ENCODE measurements at regions not wholly inside any gene's neighbourhood (a gene's known extent, or its start where the extent isn't known, plus 50 kb on each side); places are given as distances from the start of the nearest gene placed in this dataset.

GRCh38 chr11:112626731-112627130 lies 334.5 kb upstream of the NCAM1 start:
- H2BK20ac ChIP-seq (ENCODE audit: low read length) = no peak overlapping the region
- H4K20me1 ChIP-seq (replicated peaks in 1 of 2; ENCODE audit: control insufficient read depth in 1 of 2, insufficient read depth in 2 of 2, low read length in 2 of 2) = no peaks in the 10 kb centered on the region
- FAIRE-seq (no peak), DNase-seq (ENCODE audit: low read depth in 1 of 2, low spot score in 2 of 2) (no peak)
- no peaks in the 10 kb centered on the region for H3K27me3 ChIP-seq (replicated peaks in 1 of 4; ENCODE audit: control insufficient read depth in 3 of 4, extremely low read depth in 1 of 4, insufficient read depth in 3 of 4, low read length in 3 of 4)
- H3K79me1 ChIP-seq (ENCODE audit: low read depth, low read length) = no peaks in the 10 kb centered on the region
- no peak overlapping the region for H3K4me3 ChIP-seq (ENCODE audit: extremely low read depth in 1 of 4, insufficient read depth in 2 of 4, low read depth in 3 of 4, low read length in 4 of 4)
- no peak overlapping the region for H3K18ac ChIP-seq (ENCODE audit: extremely low read depth, low read length)
- no peak overlapping the region for H3K4ac ChIP-seq (replicated peaks; ENCODE audit: insufficient read length, low read depth, low read length)
- H3K9me3 ChIP-seq (ENCODE audit: insufficient read depth in 2 of 2, low read depth in 1 of 2, low read length in 1 of 2) = no peaks in the 10 kb centered on the region
- 100% methylated on average over 1 of the region's 1 CpG; no CpG with 5 or more reads in 1 of the 2 experiments for WGBS, 2 experiments (ENCODE audit: extremely low coverage in 1 of 2, insufficient coverage in 1 of 2, insufficient read length in 1 of 2, insufficient replicate concordance in 2 of 2, low coverage in 1 of 2, low lambda C conversion rate in 2 of 2, missing lambda C conversion rate in 1 of 2)
- H2BK12ac ChIP-seq (ENCODE audit: low read depth, low read length) = no peak overlapping the region
- no peaks in the 10 kb centered on the region for H3K36me3 ChIP-seq (ENCODE audit: control insufficient read depth in 2 of 4, insufficient read depth in 4 of 4, low read length in 3 of 4)
- no peak overlapping the region for H2BK15ac ChIP-seq (ENCODE audit: low read length)
- H3K79me2 ChIP-seq (ENCODE audit: control insufficient read depth in 1 of 2, insufficient read depth in 2 of 2, low read length in 2 of 2) = no peaks in the 10 kb centered on the region
- CTCF ChIA-PET (ENCODE audit: partially characterized antibody) = interaction anchor here (1.0 to 1.4 kb wide), 2 partner anchors 168 to 173 kb away, joined by 3 to 5 read pairs; no protein-coding TSS in a partner anchor
- H3K9ac ChIP-seq (replicated peaks in 1 of 4; ENCODE audit: extremely low read depth in 1 of 4, low read depth in 3 of 4, low read length in 3 of 4) = no peak overlapping the region
- H3K56ac ChIP-seq (replicated peaks; ENCODE audit: insufficient read length, low read depth, low read length) = no peak overlapping the region
- H4K91ac ChIP-seq (replicated peaks; ENCODE audit: insufficient read length, low read length) = no peak overlapping the region
- H2AK5ac ChIP-seq (ENCODE audit: low read depth, low read length) = no peak overlapping the region
- H3K23me2 ChIP-seq (ENCODE audit: low read depth, low read length) = no peaks in the 10 kb centered on the region
- H4K8ac ChIP-seq (ENCODE audit: extremely low read depth, insufficient read depth, low read length) = no peak overlapping the region
- H3K4me1 ChIP-seq (replicated peaks in 1 of 4; ENCODE audit: control insufficient read depth in 3 of 4, insufficient read depth in 4 of 4, low read length in 3 of 4) = no peaks in the 10 kb centered on the region
- H2BK5ac ChIP-seq (ENCODE audit: low read depth, low read length) = no peak overlapping the region
- no peak overlapping the region for H3K14ac ChIP-seq (ENCODE audit: insufficient read length)
- no peak overlapping the region for H3K27ac ChIP-seq (ENCODE audit: low read depth, low read length)
- no peak overlapping the region for H2BK120ac ChIP-seq (replicated peaks; ENCODE audit: low read depth, low read length)
- H4K5ac ChIP-seq (ENCODE audit: insufficient read length, low read depth, low read length) = no peak overlapping the region
- no peak overlapping the region for H2AFZ ChIP-seq (ENCODE audit: low read length)
- H3K23ac ChIP-seq (ENCODE audit: insufficient read length) = no peak overlapping the region
- POLR2A ChIA-PET (ENCODE audit: partially characterized antibody) = no interaction called here
- H3K4me2 ChIP-seq (ENCODE audit: insufficient read depth in 1 of 2, low read depth in 2 of 2, low read length in 2 of 2) = no peak overlapping the region
- no peak for TF ChIP-seq SP4 (IDR thresholded peaks at IDR 0.05; ENCODE audit: low read length)
- TF ChIP-seq CREB1 (IDR thresholded peaks at IDR 0.05) = no peak
- no peak for TF ChIP-seq RNF2 (IDR thresholded peaks at IDR 0.05; ENCODE audit: borderline replicate concordance, low read depth, low read length, missing control alignments, poor library complexity, severe bottlenecking)
- TF ChIP-seq SP2 (IDR thresholded peaks at IDR 0.05; ENCODE audit: low read length) = no peak
- no peak for TF ChIP-seq MAX (IDR thresholded peaks at IDR 0.05)
- TF ChIP-seq BACH1 (IDR thresholded peaks at IDR 0.05; ENCODE audit: low read length) = no peak
- TF ChIP-seq SP1 (IDR thresholded peaks at IDR 0.05; ENCODE audit: low read depth, low read length) = no peak
- no peak for TF ChIP-seq TAF1 (IDR thresholded peaks at IDR 0.05; ENCODE audit: low read depth, low read length)
- no peak for TF ChIP-seq SAP30 (IDR thresholded peaks at IDR 0.05; ENCODE audit: insufficient read depth, insufficient replicate concordance, low read length)
- no peak for TF ChIP-seq JUND (IDR thresholded peaks at IDR 0.05; ENCODE audit: low read length)
- no peak for TF ChIP-seq POLR2A (IDR thresholded peaks at IDR 0.05; ENCODE audit: control extremely low read depth in 1 of 2, low read depth in 2 of 2, low read length in 2 of 2)
- no peak for TF ChIP-seq NRF1 (IDR thresholded peaks at IDR 0.05; ENCODE audit: low read depth, low read length)
- no peak for TF ChIP-seq RFX5 (IDR thresholded peaks at IDR 0.05; ENCODE audit: borderline replicate concordance, low read depth, low read length)
- no peak for TF ChIP-seq TAF7 (optimal IDR thresholded peaks at IDR 0.05; ENCODE audit: borderline replicate concordance, low read depth, low read length)
- TF ChIP-seq YY1 (IDR thresholded peaks at IDR 0.05; ENCODE audit: low read depth, low read length) = no peak
- TF ChIP-seq ZNF274 (IDR thresholded peaks at IDR 0.05; ENCODE audit: borderline replicate concordance, extremely low read depth, low read length) = no peak
- TF ChIP-seq PHF8 (conservative IDR thresholded peaks at IDR 0.05; ENCODE audit: low read depth, low read length) = no peak

Data from H1 (cell line).